GM21825 (cell line): ENCODE measurements at regions not wholly inside any gene's neighbourhood (a gene's known extent, or its start where the extent isn't known, plus 50 kb on each side); places are given as distances from the start of the nearest gene placed in this dataset.
"Not testable (repeated sequence)": the region's sequence is repeated elsewhere in the genome, so short reads cannot be mapped to it uniquely, and the experiment has no call there.

Source experiments
- ATAC-seq: cut with Tn5 transposase; IDR thresholded peaks from one replicate; pipeline ENCODE4 v1.9.1; 2021; ENCODE audit warnings: mild to moderate bottlenecking, moderate library complexity; ENCODE audit not compliant: unreplicated experiment

DNA sequence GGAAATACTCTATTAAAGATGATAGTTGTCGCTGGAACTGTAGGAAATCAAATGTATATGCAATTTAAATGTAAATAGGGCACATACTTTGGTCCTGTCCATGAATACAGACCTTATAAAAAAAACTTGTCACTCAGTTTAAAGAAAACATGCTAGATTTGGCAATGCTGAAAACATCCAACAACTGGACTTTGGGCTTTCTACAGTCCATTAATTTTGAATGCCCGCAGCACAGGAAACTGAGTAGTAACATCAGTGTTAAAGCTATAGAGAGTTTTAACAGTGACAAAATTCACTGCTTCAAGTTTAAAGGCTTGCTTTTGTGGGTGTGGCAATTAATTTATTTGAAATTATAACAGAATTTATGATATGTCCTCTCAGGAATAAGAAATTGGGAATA is 578.4 kb downstream of the TRIML1 start:
- no peak for ATAC-seq

DNA sequence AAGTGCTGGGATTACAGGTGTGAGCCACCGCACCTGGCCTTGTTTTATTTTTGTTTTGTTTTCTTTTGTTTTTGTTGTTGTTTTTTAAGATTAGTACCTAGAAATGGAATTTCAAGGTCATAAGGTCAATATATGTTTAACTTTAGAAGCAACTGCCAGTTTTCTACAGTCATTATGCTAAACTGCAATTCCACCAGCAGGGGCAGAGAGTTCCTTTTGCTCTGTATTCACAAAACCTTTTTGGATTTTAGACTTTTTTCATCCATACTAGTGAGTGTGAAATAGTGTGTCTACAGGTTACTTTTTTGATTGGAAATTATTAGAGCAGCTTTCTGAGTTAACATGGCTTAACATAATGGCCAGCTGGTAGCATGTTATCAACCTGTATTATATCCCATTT is 580.6 kb downstream of the TRIML1 start:
- ATAC-seq = no peak

DNA sequence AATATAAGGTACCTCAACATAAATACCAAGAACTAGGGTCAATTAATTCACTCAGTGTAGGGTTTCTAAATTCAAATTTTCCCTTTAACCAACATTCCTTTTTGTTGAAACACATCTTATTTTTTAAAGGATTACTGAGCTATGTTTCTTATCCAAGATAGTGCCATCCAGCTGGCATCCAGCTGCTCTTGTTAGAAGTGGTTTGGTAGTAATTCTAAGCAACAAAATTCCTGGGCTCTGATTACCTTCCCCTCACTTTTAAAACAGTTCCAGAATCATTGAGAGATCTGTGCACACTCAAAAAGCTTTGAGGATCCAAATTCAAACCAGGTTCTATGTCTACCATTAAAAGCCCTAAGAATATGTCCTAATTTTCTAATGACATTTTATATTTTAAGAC is 583.7 kb downstream of the TRIML1 start:
- ATAC-seq = no peak

DNA sequence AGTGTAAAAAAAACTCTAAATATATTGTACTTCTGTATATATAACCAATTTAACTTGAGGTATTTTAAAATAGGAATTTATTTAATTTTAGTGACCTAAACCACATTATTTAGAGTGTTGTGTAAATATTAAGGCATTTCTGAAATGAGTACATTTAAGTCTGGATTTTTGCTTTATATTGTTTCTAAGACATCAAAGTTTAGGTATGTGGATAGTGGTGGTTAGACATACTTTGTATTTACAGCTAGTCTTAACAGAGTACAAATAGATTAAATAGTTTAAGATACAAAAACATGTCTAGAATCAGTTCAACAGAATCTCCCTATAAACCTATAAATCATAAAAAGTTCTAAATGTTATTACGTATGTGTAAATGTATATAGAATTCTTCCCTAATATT is 588.5 kb downstream of the TRIML1 start:
- ATAC-seq = no peak

DNA sequence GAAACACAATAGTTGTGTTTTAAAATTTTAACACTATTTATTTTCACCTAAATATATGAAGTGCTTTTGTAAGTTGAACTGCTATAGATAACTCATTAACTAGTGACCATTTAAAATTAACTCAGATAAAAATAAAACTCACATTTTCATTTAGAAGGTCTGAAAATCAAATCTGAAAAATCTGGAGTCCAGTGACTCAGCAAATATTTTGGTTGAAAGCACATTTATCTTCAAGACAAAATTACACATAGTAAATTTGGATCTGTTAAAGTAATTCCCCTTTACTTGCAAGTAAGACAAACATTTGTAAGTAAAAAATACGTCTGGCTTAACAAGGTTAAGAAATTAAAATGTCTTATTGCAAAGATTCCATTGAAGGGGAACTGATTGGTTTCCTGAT is 589.1 kb downstream of the TRIML1 start:
- no peak for ATAC-seq

DNA sequence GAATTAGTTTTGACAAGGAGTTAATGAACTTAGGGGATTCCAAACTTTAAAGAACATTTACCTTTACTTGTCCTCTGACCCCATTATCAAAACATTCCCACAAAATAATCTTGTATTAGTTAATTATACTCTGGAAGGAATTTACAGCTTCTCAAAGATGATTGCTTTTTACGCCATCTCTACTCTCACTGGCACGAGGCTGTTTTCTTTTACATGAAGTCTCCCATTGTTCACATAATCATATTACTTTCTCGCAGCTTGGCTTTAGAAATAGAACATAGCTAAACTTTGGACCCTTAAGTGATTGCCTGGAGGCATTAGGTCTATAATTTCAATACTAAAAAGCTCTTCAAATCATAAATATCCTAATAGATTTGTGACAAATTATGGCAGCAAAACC is 592.9 kb downstream of the TRIML1 start:
- no peak for ATAC-seq

DNA sequence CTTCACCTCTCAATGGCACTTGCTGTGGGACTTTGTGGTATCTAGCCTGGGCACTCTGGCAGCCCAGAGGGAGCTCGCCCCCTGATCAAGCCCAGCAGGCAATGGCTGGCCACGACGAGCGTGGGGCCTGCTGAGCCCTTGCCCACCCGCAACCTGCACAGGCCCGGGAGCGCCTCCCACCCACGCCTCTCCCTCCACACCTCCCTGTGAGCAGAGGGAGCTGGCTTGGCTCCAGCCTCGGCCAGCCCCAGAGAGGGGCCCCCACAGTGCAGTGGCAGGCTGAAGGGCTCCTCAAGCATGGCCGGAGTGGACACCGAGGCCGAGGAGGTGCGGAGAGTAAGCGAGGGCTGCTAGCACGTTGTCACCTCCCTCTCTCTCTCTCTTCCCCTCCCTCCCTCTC is 595.8 kb downstream of the TRIML1 start:
- ATAC-seq = no peak

DNA sequence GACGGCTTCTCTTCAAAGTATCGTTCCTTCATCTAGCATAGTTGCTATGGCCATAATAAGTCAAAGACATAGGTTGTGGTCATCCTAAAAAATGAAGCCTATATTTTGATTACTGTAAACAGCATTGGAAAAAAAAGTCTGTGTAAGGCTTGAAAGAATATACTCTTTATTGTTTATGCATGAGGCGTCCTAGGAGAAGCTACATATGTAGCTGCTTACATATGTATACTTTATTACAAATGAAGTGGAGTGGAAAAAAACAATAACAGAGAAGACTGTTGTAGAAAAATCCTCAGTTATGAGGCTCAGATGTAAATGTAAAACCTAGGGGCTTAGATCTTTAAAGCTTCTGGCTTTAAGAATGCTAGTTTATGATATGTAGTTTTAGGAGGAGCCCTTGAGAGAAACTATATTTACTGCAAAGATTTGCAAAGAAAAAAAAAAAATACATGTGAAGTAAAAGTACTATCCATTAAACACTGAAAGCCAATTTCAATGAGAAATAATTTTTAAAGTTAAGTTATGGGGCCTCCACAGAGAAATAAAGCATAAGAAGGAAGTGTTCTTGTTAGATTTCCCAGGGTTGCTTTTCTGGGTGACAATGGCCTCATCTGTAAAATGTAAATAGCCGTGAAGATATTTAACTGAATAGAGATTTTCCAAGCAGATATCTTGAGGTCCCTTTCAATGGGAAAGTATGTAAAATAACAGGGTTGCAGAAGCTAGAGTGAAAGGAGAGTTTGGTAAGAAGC is 598.2 kb downstream of the TRIML1 start:
- no peak for ATAC-seq

DNA sequence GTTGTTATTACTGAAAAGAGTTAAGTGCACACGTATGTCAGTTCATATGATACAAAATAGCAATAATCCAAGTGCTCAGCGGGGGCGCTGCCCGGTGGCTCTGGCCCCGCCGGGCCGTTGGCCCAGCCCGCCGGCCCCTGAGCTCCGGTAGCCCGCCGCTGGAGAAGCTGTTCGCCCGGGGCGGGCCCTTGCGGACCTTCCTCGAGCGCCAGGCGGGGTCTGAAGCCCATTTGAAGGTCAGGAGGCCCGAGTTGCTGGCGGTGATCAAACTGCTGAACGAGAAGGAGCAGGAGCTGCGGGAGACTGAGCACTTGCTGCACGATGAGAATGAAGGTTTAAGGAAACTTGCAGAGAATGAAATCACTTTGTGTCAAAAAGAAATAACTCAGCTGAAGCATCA is 599.0 kb downstream of the TRIML1 start:
- not testable (repeated sequence) for ATAC-seq

DNA sequence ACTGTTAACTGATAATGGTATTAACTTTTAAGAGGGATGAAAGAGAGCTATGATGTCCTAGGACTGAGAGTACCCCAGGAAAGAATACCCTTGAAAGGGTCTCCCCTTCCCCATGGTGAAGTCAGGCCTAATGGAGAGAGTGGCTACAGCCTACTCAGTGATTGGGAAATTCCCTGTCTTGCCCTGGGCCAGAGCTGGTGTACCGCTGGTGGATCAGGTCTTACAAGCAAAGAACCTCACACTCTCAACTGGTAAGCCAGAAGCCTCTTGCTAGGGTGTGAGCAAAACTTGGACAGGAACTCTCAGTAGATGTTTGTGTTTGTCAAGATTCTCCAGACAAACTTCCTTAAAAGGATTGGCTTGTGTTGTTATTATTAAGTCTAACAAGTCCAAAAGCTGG is 600.9 kb downstream of the TRIML1 start:
- not testable (repeated sequence) for ATAC-seq

DNA sequence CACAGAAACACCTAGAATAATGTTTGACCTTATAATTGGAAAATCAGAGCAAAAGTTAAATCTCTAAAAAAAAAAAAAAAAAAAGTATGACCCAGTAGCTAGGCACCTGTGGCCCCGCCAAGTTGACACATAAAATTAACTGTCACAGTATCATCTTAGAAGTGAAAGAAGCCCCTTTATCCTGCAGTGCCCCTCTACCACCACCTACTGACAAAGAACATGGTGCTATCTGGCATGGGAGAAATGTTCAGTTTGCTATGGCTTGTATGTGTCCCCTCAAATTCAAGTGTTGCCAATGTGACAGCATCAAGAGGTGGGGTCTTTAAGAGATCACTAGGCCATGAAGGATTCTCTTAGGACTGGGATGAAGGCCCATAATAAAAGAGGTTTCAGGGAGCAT is 601.5 kb downstream of the TRIML1 start:
- not testable (repeated sequence) for ATAC-seq

DNA sequence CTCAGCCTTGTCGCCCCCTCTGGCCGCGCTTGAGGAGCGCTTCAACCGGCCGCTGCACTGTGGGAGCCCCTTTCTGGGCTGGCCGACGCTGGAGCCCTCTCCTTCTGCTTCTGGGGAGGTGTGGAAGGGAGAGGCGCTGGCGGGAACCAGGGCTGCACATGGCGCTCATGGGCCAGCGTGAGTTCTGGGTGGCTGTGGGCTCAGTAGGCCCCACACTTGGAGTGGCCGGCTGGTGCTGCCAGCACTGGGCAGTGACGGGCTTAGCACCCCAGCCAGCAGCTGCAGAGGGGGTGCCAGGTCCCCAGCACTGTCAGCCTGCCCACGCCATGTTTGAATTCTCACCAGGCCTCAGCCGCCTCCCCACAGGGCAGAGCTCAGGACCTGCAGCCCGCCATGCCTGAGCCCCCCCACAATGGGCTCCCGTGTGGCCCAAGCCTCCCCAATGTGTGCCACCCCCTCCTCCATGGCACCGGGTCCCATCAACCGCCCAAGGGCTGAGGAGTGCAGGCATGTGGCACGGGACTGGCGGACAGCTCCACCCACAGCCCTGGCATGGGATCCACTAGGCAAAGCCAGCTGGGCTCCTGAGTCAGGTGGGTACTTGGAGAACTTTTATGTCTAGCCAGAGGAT is 615.2 kb downstream of the TRIML1 start:
- ATAC-seq = no peak

DNA sequence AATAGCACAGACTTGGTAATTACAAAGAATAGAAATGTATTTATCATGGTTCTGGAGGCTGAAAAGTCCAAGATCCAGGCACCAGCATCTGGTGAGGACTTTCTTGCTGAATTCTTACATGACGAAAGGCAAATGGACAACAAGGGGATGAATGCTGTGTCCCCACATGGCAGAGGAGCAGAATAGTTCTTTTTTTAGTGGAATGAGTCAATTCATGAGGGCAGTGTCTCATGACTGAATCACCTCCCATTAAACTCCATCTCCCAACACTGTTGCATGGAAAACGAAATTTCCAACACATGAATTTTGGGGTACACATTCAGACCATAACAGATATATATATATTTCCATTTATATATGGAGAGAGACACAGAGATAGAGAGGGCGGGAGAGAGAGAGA is 628.3 kb downstream of the TRIML1 start:
- ATAC-seq = no peak

DNA sequence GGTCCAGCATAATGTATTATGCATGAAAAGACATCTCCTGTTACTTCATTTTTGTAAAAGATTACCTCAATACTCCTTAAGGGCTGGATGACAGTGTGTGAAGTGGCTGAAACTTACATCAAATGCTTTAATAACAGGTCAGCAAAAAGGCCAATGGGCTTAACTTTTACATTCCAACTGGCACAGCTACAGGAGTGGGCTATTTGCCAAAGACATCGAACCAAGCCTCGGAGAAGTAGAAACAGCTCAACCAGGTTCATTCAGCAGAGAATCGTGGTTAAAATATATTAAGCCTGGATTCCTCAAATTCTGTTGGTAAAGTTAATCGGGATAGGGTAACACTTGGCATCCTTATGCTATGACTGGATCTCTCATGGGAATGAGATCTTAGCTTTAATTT is 639.7 kb downstream of the TRIML1 start:
- no peak for ATAC-seq

DNA sequence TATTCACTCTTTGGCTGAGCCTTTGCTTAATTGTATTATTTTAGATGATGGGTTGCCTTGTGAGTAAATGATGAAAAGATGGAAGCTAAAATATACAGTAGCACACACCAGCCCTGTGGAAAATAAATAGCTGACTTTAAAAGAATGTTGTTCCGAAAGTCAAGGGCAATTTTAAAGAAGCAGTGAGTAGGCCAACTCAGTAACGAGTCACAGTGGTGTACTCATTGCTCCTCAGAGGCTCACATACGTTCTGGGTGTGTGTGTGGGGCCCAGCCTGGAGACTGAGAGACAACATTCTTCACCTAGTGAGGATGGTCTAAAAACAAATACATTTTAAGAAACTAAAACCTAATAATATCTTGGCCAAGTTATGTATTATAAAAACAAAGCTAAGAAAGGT is 640.3 kb downstream of the TRIML1 start:
- ATAC-seq = no peak

DNA sequence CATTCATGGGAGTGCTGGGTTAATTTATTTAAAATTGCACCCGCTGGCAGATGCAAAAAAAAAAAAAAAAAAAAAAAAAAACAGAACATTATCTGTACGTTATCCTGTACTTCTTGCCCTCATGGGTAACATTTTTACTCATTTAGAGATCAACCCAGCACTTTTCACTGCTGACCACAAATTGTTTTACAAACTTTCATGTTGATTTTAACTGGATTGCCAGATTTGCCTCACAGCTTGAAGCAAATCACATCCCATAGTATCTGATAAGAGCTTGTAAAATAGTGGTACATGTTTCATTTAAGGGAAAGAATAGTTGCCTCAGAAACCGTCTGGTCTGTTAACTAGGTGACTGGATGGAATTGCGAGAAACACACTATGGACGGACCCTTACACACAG is 640.8 kb downstream of the TRIML1 start:
- ATAC-seq = no peak

DNA sequence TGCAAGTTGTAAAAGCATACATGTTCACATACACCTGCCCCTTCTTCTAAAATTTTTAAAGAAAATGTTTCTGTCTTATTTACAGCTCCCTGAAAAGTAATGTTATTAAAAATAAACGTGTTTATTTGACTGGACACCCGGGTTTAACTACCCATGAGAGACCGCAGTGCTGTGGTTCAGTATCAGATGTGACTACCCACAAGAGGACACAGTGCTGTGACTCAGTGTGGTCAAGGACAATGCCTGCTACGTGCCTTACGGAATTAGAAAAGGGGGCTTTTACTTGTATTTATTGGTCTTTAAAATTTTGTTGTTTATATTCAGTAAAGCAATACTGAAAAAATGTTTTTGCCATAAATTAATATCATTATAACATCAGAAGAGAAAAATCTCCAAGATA is 641.4 kb downstream of the TRIML1 start:
- ATAC-seq = no peak

DNA sequence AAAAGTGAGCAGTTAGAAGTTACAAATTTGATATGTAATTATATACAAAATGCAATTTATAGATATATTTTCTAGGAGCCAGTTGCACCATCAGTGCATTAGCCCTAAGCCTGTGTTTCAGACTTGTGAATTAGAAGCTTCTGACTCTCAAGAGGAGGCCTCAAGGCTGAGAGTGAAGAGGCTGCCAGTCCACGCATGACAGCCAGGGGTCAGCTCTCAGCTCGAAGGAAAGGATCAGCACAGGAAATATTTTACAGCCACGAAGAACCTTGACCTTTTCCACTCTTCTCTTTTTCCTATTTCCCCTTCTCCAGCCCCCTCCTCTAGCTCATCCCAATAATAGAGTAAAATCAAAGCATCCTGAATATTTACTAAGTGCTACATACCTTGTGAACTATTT is 642.4 kb downstream of the TRIML1 start:
- no peak for ATAC-seq

DNA sequence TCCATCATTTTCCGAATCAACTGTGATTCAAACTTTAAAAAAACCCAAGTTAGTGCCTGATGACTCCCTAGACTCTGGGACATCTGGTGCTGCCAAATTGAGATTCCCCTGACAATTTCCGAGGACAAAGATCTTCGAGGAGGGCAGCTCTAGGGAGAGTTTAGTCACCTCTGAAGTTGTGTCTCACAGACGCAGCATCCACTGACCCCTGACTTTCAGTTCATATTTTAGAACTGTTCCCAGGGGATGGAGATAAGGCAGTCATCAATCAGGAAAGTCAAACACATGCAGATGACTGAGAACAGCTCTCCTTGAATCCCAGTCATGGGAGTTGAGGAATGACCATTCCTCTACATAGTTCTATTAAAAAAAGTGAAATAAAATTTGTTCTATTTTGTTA is 643.9 kb downstream of the TRIML1 start:
- ATAC-seq = no peak

DNA sequence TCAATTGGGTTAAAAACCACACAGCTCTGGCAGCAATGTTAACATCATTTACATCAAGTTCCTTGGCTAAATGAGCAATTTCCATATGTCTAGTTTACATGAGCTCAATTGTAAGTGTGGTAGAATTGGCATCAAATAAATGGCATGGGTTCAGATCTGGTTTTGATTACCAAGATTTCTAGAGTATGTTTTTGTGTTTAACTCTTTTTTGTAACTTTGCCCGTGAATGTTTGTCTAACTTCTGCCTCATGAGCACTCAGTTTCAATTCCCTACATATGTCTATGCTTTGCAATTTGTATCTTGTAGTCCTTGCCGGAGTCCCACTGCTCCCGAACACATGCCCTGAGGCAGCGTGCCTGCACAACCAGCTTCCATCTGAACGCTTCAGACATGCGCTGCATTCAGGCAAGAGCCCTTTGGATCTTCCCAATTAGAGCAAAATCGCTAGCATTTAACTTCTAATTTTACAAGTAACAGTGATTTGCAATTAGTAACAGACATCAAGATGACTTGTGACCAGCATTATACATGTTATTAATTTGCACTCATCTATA is 644.4 kb downstream of the TRIML1 start:
- no peak for ATAC-seq

DNA sequence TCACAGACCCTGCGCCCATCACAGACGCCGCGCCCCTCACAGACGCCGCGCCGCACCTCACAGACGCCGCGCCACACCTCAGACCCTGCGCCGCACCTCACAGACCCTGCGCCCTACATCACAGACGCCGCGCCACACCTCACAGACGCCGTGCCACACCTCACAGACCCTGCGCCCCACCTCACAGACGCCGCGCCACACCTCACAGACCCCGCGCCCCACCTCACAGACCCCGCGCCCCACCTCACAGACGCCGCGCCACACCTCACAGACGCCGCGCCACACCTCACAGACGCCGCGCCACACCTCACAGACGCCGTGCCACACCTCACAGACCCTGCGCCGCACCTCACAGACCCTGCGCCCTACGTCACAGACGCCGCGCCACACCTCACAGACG is 657.4 kb downstream of the TRIML1 start:
- ATAC-seq = not testable (repeated sequence)

DNA sequence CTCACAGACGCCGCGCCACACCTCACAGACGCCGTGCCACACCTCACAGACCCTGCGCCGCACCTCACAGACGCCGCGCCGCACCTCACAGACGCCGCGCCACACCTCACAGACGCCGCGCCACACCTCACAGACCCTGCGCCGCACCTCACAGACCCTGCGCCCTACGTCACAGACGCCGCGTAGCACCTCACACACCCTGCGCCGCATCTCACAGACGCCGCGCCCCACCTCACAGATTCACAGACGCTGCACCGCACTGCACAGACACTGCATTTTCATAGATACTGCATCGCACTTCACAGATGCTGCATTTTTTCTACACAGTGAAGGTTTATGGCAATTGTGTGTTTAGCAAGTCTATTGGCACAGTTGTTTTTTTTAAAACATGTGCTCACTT is 657.8 kb downstream of the TRIML1 start:
- ATAC-seq = not testable (repeated sequence)

DNA sequence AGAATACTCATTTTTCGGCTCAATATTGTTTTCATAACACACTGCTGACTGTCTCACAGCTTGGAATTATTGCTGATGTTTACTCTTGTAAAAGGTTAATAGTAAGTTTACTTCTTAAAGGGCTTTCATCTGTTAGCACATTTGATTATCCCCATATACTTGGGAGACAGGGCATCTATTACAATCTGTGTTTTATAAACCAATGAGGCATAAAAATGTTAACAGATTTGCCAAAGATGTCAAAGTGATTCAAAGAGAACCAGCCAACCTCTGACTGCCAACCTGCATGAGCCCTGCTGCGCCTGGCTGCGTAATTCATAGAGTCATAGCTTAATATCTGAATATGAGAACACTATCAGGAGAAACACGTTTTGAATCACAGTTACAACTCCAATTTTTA is 665.6 kb downstream of the TRIML1 start:
- ATAC-seq = no peak
